IPS-18c (cell line): ENCODE measurements at regions not wholly inside any gene's neighbourhood (a gene's known extent, or its start where the extent isn't known, plus 50 kb on each side); places are given as distances from the start of the nearest gene placed in this dataset.

Experiments
- H3K4me3 ChIP-seq: 2 replicates; pipeline ENCODE4 v1.7.0; 2013; ENCODE audit warnings: low read depth, mild to moderate bottlenecking, low read length, moderate library complexity; ENCODE audit not compliant: insufficient read depth
- H3K9me3 ChIP-seq: one replicate; pipeline ENCODE4 v1.6.1; 2013; ENCODE audit warnings: mild to moderate bottlenecking, low read length, moderate library complexity; ENCODE audit not compliant: control insufficient read depth, insufficient read depth

GRCh38 chr7:33837356-33837851, 67.9 kb upstream of the BMPER start:
- no peak overlapping the region for H3K4me3 ChIP-seq
- no peaks in the 10 kb centered on the region for H3K9me3 ChIP-seq

- Histone ChIP-seq H3K9me3 (no peaks in the 10 kb centered on the region), H3K4me3 (no peak overlapping the region)
Measured at GRCh38 chr7:33841031-33841430, 64.3 kb upstream of the BMPER start.

- Histone ChIP-seq H3K4me3 (no peak overlapping the region), H3K9me3 (no peaks in the 10 kb centered on the region)
Measured at GRCh38 chr7:33841705-33842129, 63.6 kb upstream of the BMPER start.

- Histone ChIP-seq H3K4me3 (no peak overlapping the region), H3K9me3 (no peaks in the 10 kb centered on the region)
Measured at GRCh38 chr7:33842150-33842549, 63.2 kb upstream of the BMPER start.

- Histone ChIP-seq H3K9me3 (no peaks in the 10 kb centered on the region), H3K4me3 (no peak overlapping the region)
Measured at GRCh38 chr7:33845991-33846509, 59.3 kb upstream of the BMPER start.

- H3K9me3 ChIP-seq = no peaks in the 10 kb centered on the region
- no peak overlapping the region for H3K4me3 ChIP-seq
Measured at GRCh38 chr7:33849004-33849403, 56.3 kb upstream of the BMPER start.

GRCh38 chr7:33849971-33850559, 55.3 kb upstream of the BMPER start:
- Histone ChIP-seq H3K9me3 (no peaks in the 10 kb centered on the region), H3K4me3 (no peak overlapping the region)

GRCh38 chr7:33850768-33851167, 54.6 kb upstream of the BMPER start:
- Histone ChIP-seq H3K4me3 (no peak overlapping the region), H3K9me3 (no peaks in the 10 kb centered on the region)

GRCh38 chr7:33852838-33853237, 52.5 kb upstream of the BMPER start:
- no peak overlapping the region for H3K4me3 ChIP-seq
- H3K9me3 ChIP-seq = no peaks in the 10 kb centered on the region

- Histone ChIP-seq H3K4me3 (no peak overlapping the region), H3K9me3 (no peaks in the 10 kb centered on the region)
Measured at GRCh38 chr7:33853361-33854062, 51.8 kb upstream of the BMPER start.

GRCh38 chr7:33854178-33854577, 51.2 kb upstream of the BMPER start:
- no peak overlapping the region for H3K4me3 ChIP-seq
- H3K9me3 ChIP-seq = no peaks in the 10 kb centered on the region

- Histone ChIP-seq H3K9me3 (no peaks in the 10 kb centered on the region), H3K4me3 (no peak overlapping the region)
Measured at GRCh38 chr7:33854801-33855350, 50.5 kb upstream of the BMPER start.
